Right cardiac atrium (tissue), 5 donors: ENCODE measurements at regions not wholly inside any gene's neighbourhood (a gene's known extent, or its start where the extent isn't known, plus 50 kb on each side); places are given as distances from the start of the nearest gene placed in this dataset.

Source experiments
- ATAC-seq, 2 donors: fragments of 200-7000 bp; cut with Tn5 transposase; one replicate each; pipeline versions ENCODE4 v1.8.0 to v1.9.1; 2020; ENCODE audit warnings: moderate library complexity in 2 of 2, mild to moderate bottlenecking in 1 of 2
- DNase-seq, 3 donors: peaks; one replicate each; pipeline ENCODE4 v3.0.0-alpha.2; 2020
- H3K27ac ChIP-seq: one replicate; pipeline ENCODE4 v1.5.1; 2013; ENCODE audit warnings: mild to moderate bottlenecking, low read length, control low read depth, moderate library complexity
- H3K27me3 ChIP-seq: one replicate; pipeline ENCODE4 v1.6.1; 2013; ENCODE audit not compliant: control insufficient read depth, insufficient read depth
- H3K4me1 ChIP-seq: one replicate; pipeline ENCODE4 v1.6.1; 2013; ENCODE audit warnings: low read length; ENCODE audit not compliant: control insufficient read depth, insufficient read depth
- H3K4me3 ChIP-seq: one replicate; pipeline ENCODE4 v1.5.1; 2013; ENCODE audit warnings: low read length, control low read depth
- H3K9me3 ChIP-seq: one replicate; pipeline ENCODE4 v1.6.1; 2013; ENCODE audit warnings: low read length; ENCODE audit not compliant: control insufficient read depth
- WGBS: extraction: QIAGEN DNeasy Blood & Tissue Kit; methylation state at CpG from one replicate; pipeline ENCODE4 v1.1.7; 2013; 5-methylcytosine and 5-hydroxymethylcytosine counted together
- intact Hi-C, 4 donors: fragments of 100-400 bp; cut with DNase I; formaldehyde crosslinking; loops; one replicate each; pipeline versions ENCODE4 v1.11.0 to v1.14.0; 2022 to 2023
- donor health status: healthy with polysubstance abuse.
- donor health status: DM: no; HTN: yes; CAD: no.
- donor health status: DM: no; HTN: no; CAD: no.
- donor health status: DM: no; HTN: yes; CAD: no; lungs with severe emphysema.
- donor health status: DM: yes; HTN: yes; CAD: no.

DNA sequence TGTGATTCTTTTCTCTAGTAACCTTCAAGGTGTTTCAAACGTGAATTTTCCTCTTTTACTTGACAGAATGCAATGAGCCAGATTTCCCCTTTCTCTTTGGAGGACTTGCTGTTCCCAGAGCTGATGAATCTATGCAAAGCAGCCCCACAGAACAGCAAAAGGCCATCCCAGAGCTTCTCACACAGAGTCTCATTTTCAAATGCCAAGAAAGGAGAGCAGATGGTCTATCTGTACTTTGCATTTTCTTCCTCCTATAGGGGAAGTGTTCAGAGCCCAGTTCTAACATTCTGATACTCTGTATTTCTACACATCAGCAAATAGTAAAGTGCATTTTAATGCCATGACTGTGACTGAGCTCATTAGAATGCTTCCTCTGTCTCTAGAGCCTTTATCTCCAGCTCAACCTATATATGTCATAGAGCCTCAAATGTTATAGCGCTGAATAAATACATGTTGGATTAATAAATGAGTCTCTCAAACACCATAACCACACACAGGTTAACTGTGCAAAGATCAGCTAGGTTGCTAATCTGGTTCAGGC, 81.8 kb upstream of the EYA4 start:
- DNase-seq (no peak), ATAC-seq (no peak)
- no peak overlapping the region for H3K4me3 ChIP-seq
- no peak overlapping the region for H3K27ac ChIP-seq
- H3K4me1 ChIP-seq = no peaks in the 10 kb centered on the region
- 52% methylated on average over 2 of the region's 2 CpGs for WGBS
- intact Hi-C loops = no loop called here
- H3K27me3 ChIP-seq = no peaks in the 10 kb centered on the region
- no peaks in the 10 kb centered on the region for H3K9me3 ChIP-seq

DNA sequence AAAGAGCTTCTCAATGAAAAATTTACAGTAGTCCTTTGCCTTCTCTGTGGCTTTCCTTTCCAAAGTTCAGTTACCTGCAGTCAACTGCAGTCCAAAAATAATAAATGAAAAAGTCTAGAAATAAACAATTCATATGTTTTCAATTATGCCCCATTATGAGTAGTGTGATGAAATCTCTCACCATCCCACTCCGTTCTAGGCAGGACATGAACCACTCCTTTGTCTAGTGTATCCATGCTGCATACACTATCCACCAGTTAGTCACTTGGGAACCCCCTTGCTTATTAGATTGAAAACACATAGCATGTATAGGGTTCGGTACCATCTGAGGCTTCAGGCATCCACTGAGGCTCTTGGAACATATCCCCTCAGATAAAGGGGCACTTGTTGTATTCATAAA, 80.6 kb upstream of the EYA4 start:
- intact Hi-C loops = no loop called here
- WGBS = 78% methylated on average over 2 of the region's 2 CpGs
- no peak for ATAC-seq

DNA sequence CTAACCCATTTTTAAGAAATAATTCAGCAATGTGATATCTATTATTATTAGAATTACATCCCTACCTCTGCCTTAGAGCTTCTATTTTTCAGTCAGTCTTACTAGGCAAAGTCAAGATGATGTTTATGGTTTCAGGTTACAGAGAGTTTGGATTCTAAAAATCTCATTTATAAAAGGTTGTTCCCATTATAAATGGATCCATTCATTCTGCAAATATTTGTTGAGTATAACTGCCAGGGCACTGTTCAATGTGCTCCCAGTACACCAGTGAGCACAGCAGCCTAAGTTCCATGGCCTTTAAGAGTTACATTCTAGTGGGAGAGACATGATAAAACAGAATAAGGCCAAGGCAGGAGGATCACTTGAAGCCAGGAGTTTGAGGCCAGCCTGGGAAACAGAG, 75.9 kb upstream of the EYA4 start:
- DNase-seq = no peak
- H3K9me3 ChIP-seq = no peaks in the 10 kb centered on the region
- no peaks in the 10 kb centered on the region for H3K4me1 ChIP-seq
- intact Hi-C loops = no loop called here
- ATAC-seq = no peak
- H3K27me3 ChIP-seq = no peaks in the 10 kb centered on the region
- no peak overlapping the region for H3K4me3 ChIP-seq
- H3K27ac ChIP-seq = no peak overlapping the region

More for the DNA sequence above, 80.6 kb upstream of the EYA4 start:
- Histone ChIP-seq H3K4me1 (no peaks in the 10 kb centered on the region), H3K9me3 (no peaks in the 10 kb centered on the region), H3K27me3 (no peaks in the 10 kb centered on the region), H3K4me3 (no peak overlapping the region), H3K27ac (no peak overlapping the region)
- no peak for DNase-seq

DNA sequence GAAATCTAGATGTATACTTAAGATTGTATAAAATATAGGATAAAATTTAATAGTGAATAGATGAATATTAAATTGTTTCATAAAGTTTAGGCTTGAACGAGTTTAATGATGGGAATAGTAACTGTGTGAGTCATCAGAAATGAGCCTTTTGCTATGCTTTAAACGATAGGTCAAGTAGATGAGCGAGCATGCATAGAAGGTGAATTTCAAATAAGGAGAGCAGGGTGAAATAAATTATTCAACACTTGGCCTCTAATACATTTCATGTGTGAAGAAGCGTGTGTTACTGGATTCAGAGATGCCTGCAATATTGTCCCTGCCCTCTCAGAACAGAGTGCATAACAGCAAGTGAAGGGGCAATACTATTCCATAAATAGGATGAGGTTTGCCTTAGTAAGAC, 74.4 kb upstream of the EYA4 start:
- Histone ChIP-seq H3K4me1 (no peaks in the 10 kb centered on the region), H3K4me3 (no peak overlapping the region), H3K27me3 (no peaks in the 10 kb centered on the region), H3K9me3 (no peaks in the 10 kb centered on the region), H3K27ac (no peak overlapping the region)
- intact Hi-C loops = no loop called here
- 68% methylated on average over 4 of the region's 4 CpGs for WGBS
- DNase-seq = no peak
- ATAC-seq = no peak

DNA sequence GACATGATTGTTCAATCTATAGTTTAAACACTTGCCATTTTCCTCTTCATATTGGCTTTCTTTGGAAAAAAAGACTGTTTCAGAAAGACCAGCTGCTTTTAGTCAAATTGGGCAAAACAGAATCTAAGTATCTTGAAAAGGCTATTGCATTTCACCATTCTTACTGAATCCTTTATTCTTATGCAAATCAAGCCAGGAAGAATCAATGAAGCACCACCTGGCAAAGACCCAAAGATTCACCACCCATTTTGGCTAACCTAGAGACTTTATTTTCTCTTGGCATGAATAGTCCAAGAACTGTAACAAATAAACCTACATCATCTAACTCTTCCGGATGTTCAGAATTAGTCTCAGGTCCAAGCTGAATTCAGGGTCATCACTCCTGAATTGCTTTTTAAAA, 71.3 kb upstream of the EYA4 start:
- no peak for ATAC-seq
- no peaks in the 10 kb centered on the region for H3K4me1 ChIP-seq
- no peak for DNase-seq
- no peak overlapping the region for H3K4me3 ChIP-seq
- no peaks in the 10 kb centered on the region for H3K9me3 ChIP-seq
- intact Hi-C loops = no loop called here
- H3K27me3 ChIP-seq = no peaks in the 10 kb centered on the region
- WGBS = 74% methylated on average over 1 of the region's 1 CpG
- no peak overlapping the region for H3K27ac ChIP-seq

DNA sequence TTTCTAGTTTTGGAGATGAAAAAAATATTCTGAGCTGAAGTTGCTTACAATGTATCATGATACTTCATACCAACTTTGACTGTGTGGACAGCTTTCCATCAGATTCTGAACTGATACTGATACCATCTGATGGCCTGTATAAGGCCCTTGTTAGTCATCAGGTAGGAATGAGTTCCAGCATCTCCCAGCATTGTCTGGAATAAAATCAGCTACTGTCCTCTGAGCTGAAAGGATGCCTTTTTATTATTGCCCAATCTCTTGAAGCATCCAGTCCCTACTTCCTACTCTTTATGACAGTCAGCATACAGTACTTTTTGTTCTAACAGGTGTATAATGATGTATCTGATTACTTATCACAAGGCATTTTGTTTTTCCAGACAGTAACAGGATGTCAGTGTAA, 70.6 kb upstream of the EYA4 start:
- DNase-seq = no peak
- Histone ChIP-seq H3K27me3 (no peaks in the 10 kb centered on the region), H3K4me3 (no peak overlapping the region), H3K9me3 (no peaks in the 10 kb centered on the region), H3K4me1 (no peaks in the 10 kb centered on the region), H3K27ac (no peak overlapping the region)
- ATAC-seq = no peak
- intact Hi-C loops = no loop called here

DNA sequence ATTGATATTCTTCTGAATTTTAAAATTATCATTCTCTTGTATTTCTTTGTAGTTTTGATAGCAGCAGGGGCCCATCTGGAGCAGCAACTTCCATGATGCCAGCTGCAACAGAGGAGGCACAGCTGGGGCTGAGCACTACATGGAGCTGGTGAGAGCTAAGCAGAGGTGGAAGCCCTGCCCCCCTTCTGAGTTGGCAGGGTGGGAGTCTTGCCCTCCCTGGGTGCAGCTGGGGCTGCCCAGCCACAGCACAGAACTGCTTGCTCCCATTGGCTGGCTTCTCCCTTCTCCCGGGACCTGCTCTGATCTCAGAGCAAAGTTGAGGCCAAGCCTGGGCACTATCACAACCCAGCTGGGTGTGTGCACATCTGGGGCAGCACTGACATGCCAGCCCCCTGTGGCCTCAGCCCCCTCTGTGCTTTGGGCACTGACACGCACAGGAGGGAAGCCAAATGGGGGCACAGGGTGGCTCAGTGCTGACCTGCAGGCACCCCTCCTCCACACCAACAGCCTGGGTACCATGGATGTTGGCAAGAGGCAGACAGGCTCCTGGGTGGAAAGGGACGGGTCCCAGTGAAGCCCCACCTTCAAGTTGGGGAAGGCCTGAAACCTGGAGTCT, 69.1 kb upstream of the EYA4 start:
- DNase-seq (no peak), ATAC-seq (peak in 1 of 2 donors; percentile 18)
- H3K4me1 ChIP-seq = no peaks in the 10 kb centered on the region
- H3K27me3 ChIP-seq = no peaks in the 10 kb centered on the region
- H3K4me3 ChIP-seq = no peak overlapping the region
- H3K9me3 ChIP-seq = no peaks in the 10 kb centered on the region
- WGBS = 70% methylated on average over 3 of the region's 3 CpGs
- intact Hi-C loops = no loop called here
- H3K27ac ChIP-seq = no peak overlapping the region

DNA sequence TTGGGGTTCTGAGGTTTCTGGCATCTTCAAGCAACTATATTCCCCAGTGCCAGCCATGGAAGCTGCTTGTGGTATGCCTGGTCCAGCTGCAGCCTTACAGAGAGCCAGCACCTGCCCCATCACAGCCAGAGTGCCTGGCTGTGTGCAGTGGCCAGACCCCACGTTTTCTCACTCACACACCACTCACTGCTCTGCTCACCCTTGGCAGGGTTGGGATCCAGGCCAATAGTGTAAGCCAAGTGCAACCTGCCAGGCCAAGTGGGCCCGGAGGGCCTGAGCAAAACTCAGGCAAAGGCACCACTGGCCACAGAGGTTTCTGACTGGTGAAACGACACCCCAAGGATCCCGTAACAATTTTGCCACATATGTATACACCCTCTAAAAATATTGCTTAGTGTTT, 67.9 kb upstream of the EYA4 start:
- ATAC-seq = peak; percentile 39 to 71
- H3K27ac ChIP-seq = no peak overlapping the region
- no peak for DNase-seq
- H3K27me3 ChIP-seq = no peaks in the 10 kb centered on the region
- intact Hi-C loops = no loop called here
- H3K4me3 ChIP-seq = no peak overlapping the region
- no peaks in the 10 kb centered on the region for H3K9me3 ChIP-seq
- 68% methylated on average over 4 of the region's 4 CpGs for WGBS
- no peaks in the 10 kb centered on the region for H3K4me1 ChIP-seq

DNA sequence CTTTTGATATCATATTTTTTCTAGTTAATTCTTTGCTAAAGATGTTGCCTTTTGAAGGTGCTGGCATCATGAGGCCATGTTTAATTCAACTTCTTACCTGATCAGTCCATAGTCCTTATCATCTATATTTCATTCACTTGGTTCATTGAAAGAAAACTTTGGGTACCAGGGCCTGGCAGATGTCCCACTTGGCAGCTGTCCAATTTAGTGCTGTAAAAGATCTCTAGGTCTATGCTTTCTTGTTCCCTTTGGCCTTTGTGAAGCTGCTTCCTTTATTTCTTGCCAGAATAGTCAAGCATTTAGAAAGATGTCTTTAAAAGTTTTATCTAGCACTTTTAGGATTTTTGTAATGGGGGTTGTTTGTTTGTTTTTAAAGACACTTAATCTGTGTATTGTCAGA, 61.7 kb upstream of the EYA4 start:
- intact Hi-C loops = no loop called here
- Histone ChIP-seq H3K27me3 (no peaks in the 10 kb centered on the region), H3K4me1 (no peaks in the 10 kb centered on the region), H3K27ac (no peak overlapping the region), H3K9me3 (no peaks in the 10 kb centered on the region), H3K4me3 (no peak overlapping the region)
- ATAC-seq = no peak
- peak in 1 of 3 donors; percentile 46 for DNase-seq

DNA sequence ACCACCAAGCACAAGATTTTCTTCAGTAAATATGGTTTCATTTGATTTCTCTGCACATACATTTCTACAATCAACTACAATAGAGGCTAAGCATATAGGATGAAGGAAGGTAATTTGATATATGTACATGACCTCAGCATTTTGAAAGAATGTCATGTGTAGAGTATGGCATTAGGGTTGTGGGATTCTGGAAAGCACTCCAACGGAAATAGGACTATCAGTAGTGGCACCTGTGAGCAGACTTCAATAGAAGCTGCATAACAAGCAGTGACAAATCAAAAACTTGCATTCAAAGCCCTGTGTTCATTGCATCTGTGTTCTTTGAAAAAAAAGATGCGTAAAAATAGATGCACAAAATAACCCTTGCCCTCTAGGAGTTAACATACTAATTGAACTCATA, 57.5 kb upstream of the EYA4 start:
- ATAC-seq (no peak), DNase-seq (no peak)
- H3K27me3 ChIP-seq = no peaks in the 10 kb centered on the region
- H3K4me1 ChIP-seq = no peaks in the 10 kb centered on the region
- WGBS = 71% methylated on average over 2 of the region's 2 CpGs
- intact Hi-C loops = loop anchor here in 2 of 4 donors (10.0 kb wide), 1 partner anchor 321 kb away; no protein-coding TSS in a partner anchor
- H3K9me3 ChIP-seq = no peaks in the 10 kb centered on the region
- no peak overlapping the region for H3K4me3 ChIP-seq
- H3K27ac ChIP-seq = no peak overlapping the region

DNA sequence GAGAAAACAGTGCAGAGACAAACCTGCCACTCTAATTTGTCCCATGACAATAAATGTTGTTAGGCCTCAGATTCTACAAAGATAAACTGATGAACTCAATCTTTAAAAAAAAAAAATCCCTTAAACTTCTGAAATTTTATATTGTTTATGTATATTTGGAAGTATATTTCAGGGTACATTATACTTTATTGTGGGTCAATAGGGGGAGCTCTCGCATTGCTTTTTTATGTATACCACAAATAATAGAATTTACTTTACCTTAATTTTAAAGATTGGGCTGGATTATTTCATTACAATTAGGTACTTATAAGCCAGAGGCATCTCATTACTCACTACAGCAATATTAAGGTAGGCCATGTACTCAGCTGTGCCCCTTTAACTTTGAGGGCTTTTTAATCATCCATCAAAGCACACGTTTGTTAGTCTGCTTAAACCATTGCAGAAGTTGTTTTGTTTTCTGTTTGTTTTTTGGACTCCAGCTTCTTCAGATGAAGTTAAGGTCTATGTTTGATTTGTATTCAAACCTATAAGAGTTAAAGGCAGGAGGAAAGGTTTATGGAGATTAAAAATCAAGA, 56.3 kb upstream of the EYA4 start:
- Histone ChIP-seq H3K27ac (no peak overlapping the region), H3K27me3 (no peaks in the 10 kb centered on the region), H3K4me1 (no peaks in the 10 kb centered on the region), H3K4me3 (no peak overlapping the region), H3K9me3 (no peaks in the 10 kb centered on the region)
- ATAC-seq = no peak
- DNase-seq = no peak
- 25% methylated on average over 2 of the region's 2 CpGs for WGBS
- intact Hi-C loops = loop anchor here in 2 of 4 donors (10.0 kb wide), 1 partner anchor 320 kb away; no protein-coding TSS in a partner anchor

DNA sequence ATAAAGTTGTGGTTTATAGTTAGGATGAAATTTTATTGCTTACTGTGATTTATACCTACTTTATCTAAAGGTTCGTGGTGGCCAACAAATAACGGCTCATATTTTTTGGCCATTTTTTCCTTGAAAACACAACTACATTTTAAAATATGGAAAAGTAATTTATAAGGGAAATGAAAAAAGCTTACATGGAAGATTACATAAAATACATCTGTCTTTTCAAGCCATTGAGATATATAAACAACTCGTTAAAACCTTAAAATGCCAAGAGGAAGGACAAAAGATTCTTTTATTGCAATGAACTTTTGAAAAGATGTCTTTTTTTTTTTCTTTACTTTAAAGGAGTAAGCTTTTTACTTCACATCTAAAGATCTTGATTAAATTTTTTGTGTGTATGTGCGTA, 55.4 kb upstream of the EYA4 start:
- 74% methylated on average over 4 of the region's 4 CpGs for WGBS
- H3K4me3 ChIP-seq = no peak overlapping the region
- no peaks in the 10 kb centered on the region for H3K4me1 ChIP-seq
- ATAC-seq (no peak), DNase-seq (no peak)
- H3K27ac ChIP-seq = no peak overlapping the region
- no peaks in the 10 kb centered on the region for H3K9me3 ChIP-seq
- intact Hi-C loops = loop anchor here in 2 of 4 donors (10.0 kb wide), 1 partner anchor 319 kb away; no protein-coding TSS in a partner anchor
- H3K27me3 ChIP-seq = no peaks in the 10 kb centered on the region
